SHP77 (cell line): ENCODE measurements at regions not wholly inside any gene's neighbourhood (a gene's known extent, or its start where the extent isn't known, plus 50 kb on each side); places are given as distances from the start of the nearest gene placed in this dataset.

Source experiments
- DNase-seq, 2 experiments: peaks; one replicate each; lab custom pipeline; 2025; lab: John Stamatoyannopoulos, UW

- peak; percentile 28 to 30 for DNase-seq
Measured at GRCh38 chr9:99437145-99437544, 215.1 kb downstream of the SEC61B start.

GRCh38 chr9:99438596-99438995 lies 216.5 kb downstream of the SEC61B start:
- DNase-seq, result no peak

- no peak for DNase-seq
Measured at GRCh38 chr9:99441829-99442228, 219.7 kb downstream of the SEC61B start.

DNA sequence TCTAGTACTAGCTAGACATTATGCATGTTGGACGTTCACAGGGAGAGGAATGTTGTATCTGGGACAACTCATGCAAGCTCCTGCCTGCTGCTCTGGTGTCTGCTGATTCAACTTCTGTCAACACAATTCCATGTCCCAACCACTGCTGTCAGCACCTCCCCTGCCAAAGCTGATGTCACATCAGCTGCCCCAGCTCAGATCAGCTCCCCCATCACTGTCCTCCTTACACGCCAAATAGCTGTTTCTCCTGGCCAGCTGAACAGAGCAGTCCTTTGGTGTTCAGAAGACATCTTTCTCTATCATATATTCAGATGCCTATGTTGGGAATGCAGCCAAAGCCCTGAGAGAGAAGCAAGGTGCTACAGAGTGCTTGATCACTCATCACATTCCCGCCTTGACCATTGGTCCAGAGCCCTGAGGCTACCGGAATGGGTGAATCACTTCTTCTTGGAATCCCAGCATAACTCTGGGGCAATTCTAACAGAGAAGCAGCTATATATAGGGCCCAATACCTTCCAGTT lies 223.3 kb downstream of the SEC61B start:
- peak; percentile 4 to 32 for DNase-seq

GRCh38 chr9:99445920-99446319 lies 223.8 kb downstream of the SEC61B start:
- DNase-seq, result no peak

DNA sequence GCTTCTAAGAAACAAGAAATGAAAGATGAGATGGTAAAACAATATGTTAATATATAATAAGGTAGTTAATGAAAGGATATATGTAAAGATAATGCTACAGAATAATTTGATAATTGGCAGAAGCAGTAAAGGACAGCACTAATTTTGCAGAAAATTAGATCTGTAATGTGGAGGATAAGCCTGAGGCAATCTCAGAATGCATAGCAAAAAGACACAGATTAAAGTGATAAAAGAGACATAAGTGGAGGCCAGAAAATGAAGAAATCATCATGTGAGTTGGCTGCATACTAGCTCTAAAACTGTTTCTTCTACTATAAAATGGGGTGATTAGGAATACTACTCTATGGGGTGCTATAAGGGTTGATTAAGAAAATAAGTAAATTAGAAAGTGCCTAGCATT lies 225.9 kb downstream of the SEC61B start:
- DNase-seq, result no peak

GRCh38 chr9:99449726-99450125 lies 227.6 kb downstream of the SEC61B start:
- no peak for DNase-seq

DNA sequence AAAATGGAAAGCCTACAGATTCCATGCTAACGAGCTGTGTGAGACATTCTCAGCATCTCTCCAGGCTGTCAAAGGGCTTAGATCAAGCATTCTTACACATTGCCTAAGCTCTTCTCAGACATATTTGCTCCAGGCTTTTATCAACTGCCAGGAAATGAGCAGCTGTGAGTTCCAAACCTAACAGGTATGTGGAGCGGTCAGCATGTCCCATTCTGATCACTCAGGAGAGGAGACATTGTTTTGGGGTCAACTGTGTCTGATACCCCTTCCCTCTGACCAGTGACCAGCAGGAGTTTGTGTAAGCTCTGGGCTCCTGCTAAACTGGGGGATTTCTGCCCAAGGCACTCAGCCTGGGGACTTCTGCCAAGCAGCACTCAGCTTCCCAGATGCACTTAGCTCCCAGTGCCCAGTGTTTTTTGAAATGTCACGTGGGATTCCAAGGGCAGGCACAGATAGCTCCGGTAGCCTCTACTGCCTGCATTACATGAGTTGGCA lies 229.1 kb downstream of the SEC61B start:
- DNase-seq, result peak in 1 of 2 experiments; percentile 7

DNA sequence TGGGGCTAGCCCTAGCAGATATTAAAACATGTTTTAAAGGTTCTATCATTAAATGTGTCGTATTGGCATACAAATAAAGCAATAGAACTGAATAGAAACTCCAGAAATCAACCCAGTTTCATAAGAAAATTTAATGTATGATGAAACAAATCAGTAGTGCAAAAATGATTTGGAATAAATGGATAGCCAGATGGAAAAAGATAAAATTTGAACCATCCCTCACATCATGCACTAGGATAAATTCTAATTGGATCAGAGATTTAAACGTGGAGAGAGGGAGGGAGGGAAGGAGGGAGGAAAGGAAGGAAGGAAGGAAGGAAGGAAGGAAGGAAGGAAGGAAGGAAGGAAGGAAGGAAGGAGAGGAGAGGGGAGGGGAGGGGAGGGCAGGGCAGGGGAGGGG lies 235.3 kb downstream of the SEC61B start:
- DNase-seq, result no peak

DNA sequence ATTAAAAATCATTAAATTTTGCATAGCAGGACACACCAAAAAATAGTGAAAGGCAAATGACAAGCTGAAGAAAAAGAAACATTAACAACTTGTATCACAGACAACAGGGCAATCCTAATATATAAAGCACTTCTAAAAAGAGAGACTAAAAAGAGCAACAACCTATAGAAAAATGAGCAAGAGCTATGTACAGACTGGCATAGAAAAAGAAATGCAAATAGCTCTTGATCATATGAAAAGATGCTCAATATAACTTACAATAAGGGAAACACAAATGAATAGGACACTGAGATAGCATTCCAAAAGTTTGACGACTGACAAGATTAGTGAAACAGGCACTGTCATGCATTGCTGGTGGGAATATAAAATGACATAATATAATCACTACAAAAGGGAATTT lies 235.9 kb downstream of the SEC61B start:
- no peak for DNase-seq

GRCh38 chr9:99459919-99460318 lies 237.8 kb downstream of the SEC61B start:
- no peak for DNase-seq

- no peak for DNase-seq
Measured at GRCh38 chr9:99463131-99463530, 241.0 kb downstream of the SEC61B start.

DNA sequence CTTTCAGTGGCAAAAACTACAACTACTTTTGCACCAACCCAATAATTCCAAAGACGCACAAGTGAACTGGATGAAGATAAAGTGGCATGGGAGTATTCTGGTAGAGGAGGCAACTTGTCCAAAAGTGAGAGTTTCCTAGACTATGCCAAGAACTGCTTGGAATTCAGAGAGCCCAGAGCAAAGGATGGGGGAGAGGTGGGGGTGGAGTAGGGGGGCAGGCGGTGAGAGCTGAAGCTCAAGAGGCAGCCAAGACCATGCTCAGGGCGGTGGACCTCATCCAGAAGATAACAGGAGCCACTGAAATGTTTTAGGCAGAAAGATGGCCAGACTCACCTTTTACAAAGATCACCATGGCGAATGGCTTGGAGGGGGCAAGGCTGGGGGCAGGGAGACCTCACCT lies 242.5 kb downstream of the SEC61B start:
- no peak for DNase-seq

- no peak for DNase-seq
Measured at GRCh38 chr9:99465231-99465907, 243.3 kb downstream of the SEC61B start.

GRCh38 chr9:99466104-99466503 lies 244.0 kb downstream of the SEC61B start:
- no peak for DNase-seq

DNA sequence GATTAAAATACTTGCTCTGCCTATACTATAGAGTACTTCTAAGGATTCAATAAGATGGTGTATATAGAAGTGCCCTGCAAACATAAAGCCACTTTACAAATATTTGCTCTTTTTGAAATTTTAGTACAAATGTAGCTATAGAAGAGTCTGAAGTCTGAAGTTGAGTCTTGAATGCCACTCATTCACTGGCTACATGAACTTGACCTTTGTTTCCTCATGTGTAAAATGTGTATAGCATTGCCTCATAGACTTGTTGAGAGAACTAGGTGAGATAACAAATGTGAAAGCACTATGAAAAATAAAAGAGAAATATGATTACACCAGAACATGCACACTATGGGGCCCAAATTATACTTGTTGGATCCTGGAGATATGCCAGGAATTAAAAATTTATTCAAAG lies 244.7 kb downstream of the SEC61B start:
- DNase-seq, result no peak

GRCh38 chr9:99471033-99471432 lies 249.0 kb downstream of the SEC61B start:
- no peak for DNase-seq

DNA sequence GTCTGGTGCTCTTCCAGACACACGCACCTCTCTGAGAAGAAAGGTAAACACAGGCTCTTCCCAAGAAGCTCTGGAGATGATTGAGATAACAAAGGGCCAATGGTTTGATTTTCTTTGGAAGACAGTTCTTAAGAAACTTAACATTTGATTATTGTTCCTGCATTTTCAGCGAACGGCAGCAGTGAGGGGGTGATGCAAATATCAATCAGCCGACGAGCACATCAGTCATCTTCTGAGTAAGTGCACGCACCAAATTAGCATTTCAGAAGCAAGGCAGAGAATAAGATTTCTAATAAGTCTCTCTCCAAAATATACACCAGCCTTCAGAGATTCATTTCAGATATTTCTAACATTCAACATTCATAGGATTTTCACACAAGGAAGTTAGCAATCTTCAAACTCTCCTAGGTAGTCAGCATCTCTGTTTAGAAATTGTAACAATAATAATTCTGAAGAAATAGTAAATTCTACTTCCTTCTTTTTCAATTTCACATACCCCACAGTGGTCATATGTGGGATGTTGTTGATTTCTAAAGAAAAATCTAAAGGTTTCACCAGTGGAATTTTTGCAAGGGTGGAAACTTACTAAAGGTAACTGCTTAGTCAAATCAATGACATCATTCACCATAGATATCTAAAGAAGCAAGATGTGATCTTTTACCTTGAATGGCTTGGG lies 250.3 kb downstream of the SEC61B start:
- no peak for DNase-seq

DNA sequence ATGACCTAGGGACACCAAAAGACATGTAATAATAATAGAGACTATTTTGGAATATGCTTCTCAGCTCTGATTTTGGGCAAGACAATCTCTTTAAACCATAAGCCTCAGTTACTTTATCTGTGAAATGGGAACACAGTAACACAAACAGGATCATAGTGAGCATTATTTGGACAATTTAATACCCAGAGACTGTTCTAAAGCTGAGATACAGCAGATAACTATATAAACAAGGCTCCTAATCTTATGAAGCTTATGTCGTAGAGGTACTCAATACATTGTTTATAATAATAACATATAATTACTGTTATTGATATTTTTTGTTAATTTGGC lies 250.8 kb downstream of the SEC61B start:
- no peak for DNase-seq

DNA sequence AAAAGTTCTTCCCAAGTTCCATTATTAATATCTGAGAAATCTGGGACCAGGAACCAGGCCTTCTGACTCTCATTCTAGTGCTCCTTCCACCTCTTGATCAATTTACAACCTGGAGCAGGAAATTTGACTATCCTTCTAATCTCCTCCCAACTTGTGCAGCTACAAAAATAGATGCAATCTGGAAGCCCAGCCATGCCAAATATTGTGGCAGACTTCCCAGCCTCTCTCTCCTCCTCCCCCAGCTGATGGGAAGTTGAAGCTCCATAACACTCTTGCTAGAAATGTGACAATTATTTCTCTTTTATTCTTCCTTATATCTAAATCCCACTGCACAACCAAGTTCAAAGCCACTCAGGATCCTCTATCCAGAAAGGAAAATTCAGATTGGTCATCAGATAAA lies 252.1 kb downstream of the SEC61B start:
- no peak for DNase-seq

DNA sequence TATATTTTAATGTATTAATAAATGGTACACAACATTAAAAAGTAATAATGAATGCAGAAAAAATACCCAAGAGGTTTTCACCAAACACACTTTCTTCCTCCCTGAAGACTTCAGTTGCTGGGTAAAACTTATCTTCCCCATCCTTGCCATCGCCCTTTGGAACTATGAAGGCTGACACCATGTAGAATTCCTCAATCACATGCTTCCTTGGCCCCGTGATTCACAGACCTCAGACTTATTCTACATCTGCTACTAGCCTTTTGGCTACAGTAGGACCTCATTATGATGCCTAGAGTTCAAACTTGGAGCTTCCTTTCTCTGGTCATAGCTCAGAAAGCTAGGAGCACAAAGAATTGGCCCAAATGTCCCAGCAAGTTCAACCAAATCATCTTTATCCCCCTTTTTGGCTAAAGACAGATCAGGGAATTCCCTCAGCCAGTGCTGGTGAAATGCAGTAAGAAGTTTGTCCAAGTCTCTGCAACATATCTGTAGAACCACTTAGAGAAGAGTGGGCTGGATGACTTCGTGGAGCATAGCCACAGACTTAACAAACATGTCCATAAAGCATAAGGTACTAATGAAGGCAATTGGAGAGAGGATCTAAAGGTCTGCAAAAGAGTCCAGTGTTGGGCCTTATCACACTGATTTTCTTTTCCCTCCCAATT lies 253.5 kb downstream of the SEC61B start:
- DNase-seq, result no peak

DNA sequence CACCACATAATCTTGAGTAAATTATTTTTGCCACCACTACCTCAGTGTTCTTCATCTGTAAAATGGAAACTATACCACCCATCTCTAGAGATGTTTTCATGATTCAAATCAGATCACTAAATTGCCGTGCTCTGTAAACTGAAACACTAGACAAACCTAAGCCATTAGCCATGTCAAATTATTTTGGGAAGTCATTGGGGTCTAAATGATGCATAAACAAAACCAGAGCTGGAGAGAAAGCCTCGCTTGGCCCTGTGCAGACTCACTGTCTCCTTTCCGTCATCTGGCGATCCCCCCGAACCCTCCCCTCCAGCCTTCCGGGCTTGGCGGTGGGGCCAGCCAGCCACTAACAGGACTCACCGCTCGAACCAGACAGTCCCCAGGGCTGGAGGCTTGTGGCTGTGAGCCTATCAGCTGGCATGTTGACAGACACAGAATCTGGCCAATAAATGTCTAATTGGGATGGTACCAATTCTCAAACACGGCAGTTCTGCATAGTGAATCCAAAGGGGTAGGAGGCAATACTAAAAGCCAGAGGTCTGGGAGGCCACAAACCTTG lies 256.5 kb downstream of the SEC61B start:
- no peak for DNase-seq

GRCh38 chr9:99479929-99480328 lies 257.8 kb downstream of the SEC61B start:
- DNase-seq, result no peak
